ENCODE measurements at regions not wholly inside any gene's neighbourhood (a gene's known extent, or its start where the extent isn't known, plus 50 kb on each side); places are given as distances from the start of the nearest gene placed in this dataset.

GRCh38 chr20:6485351-6485750, 282.1 kb upstream of the BMP2 start:
- DNase-seq, result no peak

GRCh38 chr20:6483727-6484126, 283.8 kb upstream of the BMP2 start:
- no peak for DNase-seq

- no peak for DNase-seq
Measured at GRCh38 chr20:6482486-6482885, 285.0 kb upstream of the BMP2 start.

GRCh38 chr20:6480328-6481200, 286.9 kb upstream of the BMP2 start:
- no peak for DNase-seq

- DNase-seq, result no peak
Measured at GRCh38 chr20:6473197-6473596, 294.3 kb upstream of the BMP2 start.

- DNase-seq, result no peak
Measured at GRCh38 chr20:6471871-6472270, 295.6 kb upstream of the BMP2 start.

- DNase-seq, result no peak
Measured at GRCh38 chr20:6471110-6471647, 296.3 kb upstream of the BMP2 start.

- DNase-seq, result no peak
Measured at GRCh38 chr20:6469695-6470094, 297.8 kb upstream of the BMP2 start.

- DNase-seq, result no peak
Measured at GRCh38 chr20:6468423-6469116, 298.9 kb upstream of the BMP2 start.

GRCh38 chr20:6467562-6467961, 299.9 kb upstream of the BMP2 start:
- DNase-seq, result no peak

- no peak for DNase-seq
Measured at GRCh38 chr20:6466075-6466810, 301.2 kb upstream of the BMP2 start.

- no peak for DNase-seq
Measured at GRCh38 chr20:6450841-6451240, 316.6 kb upstream of the BMP2 start.

GRCh38 chr20:6440443-6440799, 317.6 kb upstream of the FERMT1 start:
- DNase-seq, result no peak

GRCh38 chr20:6439737-6440442, 317.1 kb upstream of the FERMT1 start:
- no peak for DNase-seq

- no peak for DNase-seq
Measured at GRCh38 chr20:6434131-6434530, 311.3 kb upstream of the FERMT1 start.

GRCh38 chr20:6430381-6430780, 307.6 kb upstream of the FERMT1 start:
- DNase-seq, result no peak

- DNase-seq, result no peak
Measured at GRCh38 chr20:6426287-6426891, 303.6 kb upstream of the FERMT1 start.

- DNase-seq, result no peak
Measured at GRCh38 chr20:6421321-6422248, 298.8 kb upstream of the FERMT1 start.

GRCh38 chr20:6420336-6420735, 297.5 kb upstream of the FERMT1 start:
- DNase-seq, result no peak

GRCh38 chr20:6418732-6419131, 295.9 kb upstream of the FERMT1 start:
- DNase-seq, result no peak

- no peak for DNase-seq
Measured at GRCh38 chr20:6416371-6416770, 293.5 kb upstream of the FERMT1 start.

Measured in SHP77 treated with DMSO at 0.1 percent for 48 hours (cell line).